GM18861 (cell line): ENCODE measurements at regions not wholly inside any gene's neighbourhood (a gene's known extent, or its start where the extent isn't known, plus 50 kb on each side); places are given as distances from the start of the nearest gene placed in this dataset.

Experiments used
- ATAC-seq: cut with Tn5 transposase; IDR thresholded peaks from one replicate; pipeline ENCODE4 v1.9.1; 2021; ENCODE audit not compliant: unreplicated experiment

- ATAC-seq = no peak
Observed at GRCh38 chr5:169450464-169450863, 133.1 kb upstream of the SPDL1 start.

- ATAC-seq = no peak
Observed at GRCh38 chr5:169448826-169449225, 134.7 kb upstream of the SPDL1 start.

GRCh38 chr5:169445191-169445590 lies 138.4 kb upstream of the SPDL1 start:
- no peak for ATAC-seq

DNA sequence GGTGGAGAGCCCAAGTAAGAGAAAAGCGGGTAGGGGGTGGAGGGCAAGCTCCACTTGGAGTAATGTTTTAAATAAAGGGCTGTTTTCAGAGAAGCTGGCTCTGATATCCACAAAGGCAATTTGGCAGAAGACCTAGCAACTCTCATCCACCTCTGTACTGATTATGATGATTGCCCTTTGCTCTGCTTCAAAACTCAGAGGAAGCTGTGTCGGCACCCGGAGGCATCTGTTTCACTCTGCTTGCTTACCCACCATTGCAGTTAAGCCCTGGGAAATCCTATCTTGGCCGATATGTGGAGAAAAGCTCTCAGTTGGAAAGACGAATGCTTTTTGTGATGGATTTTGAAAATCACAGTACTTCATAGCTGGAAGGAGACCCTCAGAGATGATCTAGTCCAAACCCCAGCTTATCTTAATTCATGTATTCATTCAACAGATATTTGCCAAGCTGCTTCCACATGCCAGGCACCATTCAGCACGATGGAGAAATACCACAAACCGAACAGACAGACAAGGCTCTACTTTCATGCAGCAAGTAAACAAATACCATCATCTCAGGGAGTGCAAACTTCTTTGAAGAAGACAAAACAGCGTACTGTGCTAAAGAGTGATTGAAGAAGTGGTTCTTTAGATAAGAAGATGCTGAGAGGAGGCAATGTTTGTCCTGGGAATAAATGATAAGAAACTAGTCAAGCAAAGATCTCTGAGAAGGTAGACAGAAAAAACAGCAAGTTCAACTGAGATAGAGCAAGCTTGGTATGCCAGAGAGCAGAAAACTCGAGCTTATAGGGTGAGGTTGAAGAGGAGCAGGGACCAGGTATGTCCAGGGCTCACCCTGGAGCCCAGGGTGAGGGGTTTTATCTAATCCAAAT lies 140.4 kb upstream of the SPDL1 start:
- ATAC-seq = no peak

DNA sequence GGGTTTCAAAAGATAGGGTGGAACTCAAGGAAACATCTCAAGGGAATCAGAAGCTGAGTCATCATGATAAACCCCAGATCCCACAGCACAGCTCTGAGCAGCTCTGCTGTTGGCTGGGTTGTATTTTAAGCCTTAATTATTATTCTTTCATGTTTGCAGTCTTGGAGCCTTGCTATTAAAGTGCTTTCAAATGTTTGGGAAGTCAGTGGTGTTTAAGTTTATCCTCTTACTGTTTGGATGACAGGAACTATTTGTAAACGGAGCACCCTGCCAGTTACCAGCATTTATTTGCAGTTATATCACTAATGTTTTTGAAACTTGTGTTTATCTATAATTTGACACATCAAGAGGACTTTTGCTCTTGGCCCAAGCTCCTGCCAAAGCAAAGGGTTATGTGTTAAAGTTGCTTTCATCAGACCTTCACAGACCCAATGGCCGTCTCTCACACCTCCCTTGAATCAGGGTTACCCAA lies 141.1 kb upstream of the SPDL1 start:
- no peak for ATAC-seq

DNA sequence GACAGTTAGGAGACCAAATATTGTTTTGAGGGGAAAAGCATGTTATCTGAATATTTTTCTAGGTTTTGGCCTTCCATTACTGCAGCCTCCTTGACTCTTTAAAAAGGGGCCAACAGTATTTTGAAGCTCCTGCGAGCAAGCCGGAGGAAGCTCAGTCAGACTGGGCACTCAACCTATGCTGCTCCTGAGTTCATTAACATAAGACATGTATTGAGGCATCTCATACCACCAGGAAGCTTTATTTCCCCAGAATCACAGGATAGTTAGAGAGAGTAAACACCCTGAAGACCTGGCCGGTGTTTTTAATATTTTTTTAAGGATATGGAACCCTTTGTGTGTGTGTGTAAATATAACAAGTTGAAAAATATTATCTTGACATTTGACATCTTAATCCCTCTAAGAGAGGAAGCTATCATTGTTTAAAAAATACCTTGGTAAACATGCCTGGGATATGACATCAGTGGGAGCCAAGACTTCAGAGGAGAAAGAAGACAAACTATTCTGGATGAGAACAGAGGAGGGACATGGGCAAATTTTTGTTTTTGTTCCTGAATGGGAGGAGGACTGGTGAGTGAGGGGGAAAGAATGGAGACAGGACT lies 139.3 kb upstream of the SLIT3 start:
- no peak for ATAC-seq

GRCh38 chr5:169439362-169439761 lies 138.4 kb upstream of the SLIT3 start:
- no peak for ATAC-seq

DNA sequence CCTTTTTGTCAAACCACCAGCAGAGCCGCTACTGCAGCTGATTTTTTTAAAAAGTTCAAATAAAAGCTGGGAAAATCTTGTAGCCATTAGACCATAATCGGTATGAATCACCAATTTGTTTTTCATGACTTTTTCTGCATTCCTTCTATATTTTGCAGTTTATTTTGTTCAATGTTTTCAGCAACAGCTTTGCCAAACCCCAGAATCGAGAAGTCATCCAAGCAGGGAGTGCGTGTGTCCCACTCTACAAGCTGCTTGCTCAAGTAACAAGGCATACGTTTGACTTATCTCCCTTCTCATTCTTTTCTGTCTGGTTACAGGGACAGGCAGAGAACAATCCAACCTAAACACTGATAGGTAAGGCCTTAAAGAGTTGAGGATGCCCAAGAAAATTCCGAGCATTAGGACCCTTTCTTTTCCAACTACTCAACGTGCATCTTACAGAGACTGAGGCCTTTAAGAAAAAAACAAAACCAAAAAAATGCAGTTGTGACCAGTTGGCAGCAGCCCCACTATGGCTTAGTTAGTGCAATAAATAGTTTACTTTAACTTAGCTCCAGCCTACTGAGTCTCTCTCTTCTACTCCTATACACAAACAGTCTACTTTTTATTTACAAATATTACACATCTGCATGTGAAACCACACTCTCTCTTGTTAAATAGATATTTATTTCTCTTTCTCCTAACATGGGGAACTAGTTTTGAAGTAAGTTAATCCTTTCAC lies 134.7 kb upstream of the SLIT3 start:
- no peak for ATAC-seq

DNA sequence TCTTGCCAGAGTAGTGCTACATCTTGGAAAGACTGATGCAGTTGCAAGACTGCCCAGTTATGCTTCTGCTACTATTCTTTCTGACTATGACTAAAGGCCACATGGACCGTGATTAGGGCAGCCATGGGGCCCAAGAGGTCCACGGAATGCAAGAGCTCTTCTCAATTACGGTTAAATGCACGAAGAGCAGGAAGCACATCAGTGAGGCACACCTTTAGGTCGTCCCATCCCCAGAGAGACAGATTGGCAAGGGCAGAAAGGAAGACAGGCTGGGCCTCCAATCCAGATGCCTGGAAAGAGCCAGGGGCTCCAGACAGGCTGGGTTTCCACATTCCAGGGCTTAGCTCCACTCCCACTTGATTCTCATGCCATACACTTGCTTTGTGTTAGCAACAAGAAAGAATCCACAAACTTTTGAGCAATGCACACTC lies 132.3 kb upstream of the SLIT3 start:
- ATAC-seq = no peak

- ATAC-seq = no peak
Observed at GRCh38 chr5:169431386-169431785, 130.4 kb upstream of the SLIT3 start.

DNA sequence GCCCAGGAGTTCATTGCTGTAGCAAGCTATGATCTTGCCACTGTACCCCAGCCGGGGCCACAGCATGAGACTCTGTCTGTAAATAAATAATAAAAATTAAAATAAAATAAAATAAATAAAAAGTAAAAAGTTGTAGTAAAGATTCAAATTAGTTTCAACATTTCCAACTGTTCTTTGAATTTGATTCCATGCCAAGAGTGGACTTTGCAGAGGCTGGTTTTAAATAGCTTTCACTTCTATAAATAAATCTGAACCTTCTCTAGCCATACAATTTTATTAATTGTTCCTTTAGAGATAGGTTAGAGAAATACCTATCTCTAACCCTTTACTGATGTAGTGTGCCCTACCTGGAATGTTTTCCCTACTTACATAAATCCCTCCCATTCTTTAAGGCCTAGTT lies 129.7 kb upstream of the SLIT3 start:
- ATAC-seq = no peak

- no peak for ATAC-seq
Observed at GRCh38 chr5:169429044-169429443, 128.1 kb upstream of the SLIT3 start.

DNA sequence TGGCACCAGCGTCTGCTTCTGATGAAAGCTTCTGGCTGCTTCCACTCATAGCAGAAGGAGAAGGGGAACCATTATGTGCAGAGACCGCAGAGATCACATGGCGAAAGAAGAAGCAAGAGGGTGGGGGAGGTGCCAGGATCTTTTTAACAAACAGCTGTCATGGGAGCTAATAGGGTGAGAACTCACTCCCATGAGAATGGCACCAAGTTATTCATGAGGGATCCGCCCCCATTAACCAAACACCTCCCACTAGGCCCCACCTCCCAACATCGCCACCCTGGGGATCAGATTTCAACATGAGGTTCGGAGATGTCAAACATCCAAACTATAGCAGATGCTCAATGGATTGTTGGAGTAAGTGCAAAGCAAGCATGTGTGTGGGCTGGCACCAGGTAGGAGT lies 125.8 kb upstream of the SLIT3 start:
- ATAC-seq = no peak

DNA sequence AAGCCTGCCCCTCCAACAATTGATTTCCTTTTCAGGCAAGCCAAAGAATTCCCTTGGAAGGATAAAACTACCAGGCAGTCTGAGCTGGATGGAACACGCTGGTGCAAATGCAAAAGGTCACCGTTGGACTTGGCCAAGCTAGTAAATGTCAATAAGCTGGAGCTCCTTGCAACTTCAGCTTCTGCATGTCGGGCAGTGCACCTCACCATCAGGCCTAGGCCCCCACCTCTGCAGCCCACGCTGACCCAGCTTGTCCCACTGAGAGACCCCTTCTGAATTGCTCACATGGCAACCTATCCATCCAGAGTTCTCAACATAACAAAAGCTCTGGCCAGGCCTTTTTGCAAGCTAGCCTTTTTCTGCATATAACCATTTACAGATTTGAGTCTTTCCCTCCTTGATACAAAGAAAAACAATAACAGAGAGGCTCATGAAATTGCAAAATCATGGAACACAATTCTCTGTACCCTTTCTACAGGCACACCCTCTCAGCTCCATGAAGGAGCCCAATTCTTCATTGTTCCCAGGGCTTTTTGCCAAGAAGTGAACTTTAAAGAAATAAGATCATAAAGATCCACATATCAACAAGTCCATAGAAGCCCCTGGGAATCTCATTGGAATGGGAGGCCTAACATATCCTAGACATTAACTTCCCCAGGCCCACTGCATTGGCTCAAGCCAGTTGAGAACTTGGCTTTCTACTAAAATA lies 123.9 kb upstream of the SLIT3 start:
- ATAC-seq = no peak

DNA sequence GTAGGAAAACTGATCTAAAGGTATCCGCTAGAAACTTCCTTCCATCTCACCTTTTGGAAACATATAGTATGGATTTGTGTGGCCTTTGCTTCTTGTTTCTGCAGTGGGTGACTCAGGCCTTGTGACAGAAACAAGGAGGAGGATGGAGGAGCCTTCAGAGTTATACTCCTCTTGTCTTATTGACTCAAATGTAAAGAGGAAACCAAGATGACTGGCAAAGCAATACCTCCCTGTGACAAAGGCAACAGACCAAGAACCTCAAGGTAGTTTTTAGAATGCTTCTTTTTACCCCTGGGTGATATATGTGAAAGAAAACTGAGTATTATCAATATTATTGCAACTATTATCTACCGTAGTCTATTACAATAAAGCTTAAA lies 123.3 kb upstream of the SLIT3 start:
- ATAC-seq = no peak

DNA sequence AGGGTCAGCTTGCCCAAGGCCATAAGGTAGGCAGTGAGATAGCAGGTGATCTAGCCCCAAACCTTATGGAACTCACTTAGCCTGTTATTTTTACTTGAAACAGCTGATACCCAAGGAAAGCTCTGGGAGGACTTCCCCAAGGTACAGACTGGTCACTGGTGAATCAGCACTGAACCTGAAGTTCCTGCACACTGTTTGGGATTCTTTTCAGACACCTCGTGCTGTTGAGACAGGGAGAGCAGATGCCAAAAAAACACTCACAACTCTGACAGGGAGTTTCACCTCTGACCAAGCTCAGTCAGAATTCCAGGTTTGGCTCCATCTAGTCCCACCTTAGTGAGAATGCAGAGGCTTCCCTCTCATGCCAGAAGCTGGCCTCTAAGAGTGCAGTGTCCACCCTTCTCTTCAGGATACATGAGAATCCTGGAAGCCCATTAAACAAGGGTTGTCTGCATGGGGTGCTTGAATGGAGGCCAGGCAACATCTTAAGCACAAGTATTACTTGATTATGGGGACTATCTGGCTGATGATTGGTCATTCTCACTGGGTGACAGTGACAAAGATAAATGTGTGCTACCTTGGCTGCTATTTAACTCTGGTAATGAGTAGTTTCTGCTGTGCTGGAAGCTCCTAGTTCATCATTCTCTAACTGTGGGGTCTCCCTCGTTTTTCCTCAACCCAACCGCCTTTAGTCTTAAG lies 122.8 kb upstream of the SLIT3 start:
- no peak for ATAC-seq

- ATAC-seq = no peak
Observed at GRCh38 chr5:169422087-169422486, 121.1 kb upstream of the SLIT3 start.

- ATAC-seq = no peak
Observed at GRCh38 chr5:169421677-169422076, 120.7 kb upstream of the SLIT3 start.

DNA sequence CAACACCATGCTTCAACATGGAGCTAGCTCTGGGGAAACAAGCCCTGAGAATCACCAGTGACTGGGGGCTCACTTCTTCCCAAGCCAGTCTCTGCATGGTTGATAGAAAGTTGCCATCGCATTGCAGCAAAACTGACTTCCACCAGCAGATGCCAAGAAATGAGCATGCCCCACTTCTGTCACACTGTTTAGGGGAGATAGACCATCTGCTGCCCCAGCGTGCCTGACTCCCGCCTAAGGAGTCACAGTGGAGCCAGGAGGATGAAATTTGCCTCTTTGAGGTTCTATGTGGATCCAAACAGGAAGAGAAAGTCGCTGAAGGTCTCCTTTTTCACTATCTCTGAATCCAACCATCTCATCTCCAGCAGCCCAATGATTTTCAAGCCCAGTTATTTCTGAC lies 116.7 kb upstream of the SLIT3 start:
- ATAC-seq = no peak

DNA sequence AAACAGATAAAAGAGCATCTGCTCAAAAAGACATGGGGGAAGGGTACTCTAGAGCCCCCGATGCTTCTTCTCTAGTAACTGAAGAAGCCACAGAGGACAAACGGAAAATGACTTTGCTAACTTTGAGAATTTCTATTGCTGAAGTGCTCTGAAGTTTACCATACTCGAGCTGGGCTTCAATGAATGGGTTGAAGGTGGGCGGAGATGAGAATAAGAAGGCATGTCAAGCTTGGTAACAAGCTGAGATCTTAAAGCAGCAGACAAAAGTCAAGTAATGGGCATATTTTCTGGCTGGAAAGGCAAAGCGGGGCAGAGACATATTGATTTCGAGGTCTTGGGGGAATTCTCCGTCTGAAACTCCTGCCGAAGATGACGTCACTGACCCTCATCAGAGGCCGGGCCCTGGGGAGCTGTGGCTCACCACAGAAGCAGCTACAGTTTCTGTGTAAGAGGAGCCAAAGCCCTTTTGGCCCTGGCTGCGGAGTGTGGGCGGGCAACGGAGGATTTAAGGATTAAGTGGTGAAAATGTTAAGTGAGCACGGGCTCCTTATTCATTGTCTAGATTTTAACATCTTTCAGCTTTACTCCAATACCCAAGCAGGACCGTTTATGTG lies 115.8 kb upstream of the SLIT3 start:
- peak; percentile 94 for ATAC-seq
